WTC11 (cell line): ENCODE measurements at regions not wholly inside any gene's neighbourhood (a gene's known extent, or its start where the extent isn't known, plus 50 kb on each side); places are given as distances from the start of the nearest gene placed in this dataset.

ENCODE experiments used
- ATAC-seq: fragments of 200-7000 bp; cut with Tn5 transposase; 2 replicates; pipeline ENCODE4 v1.10.0; 2021; ENCODE audit warnings: mild to moderate bottlenecking, moderate library complexity
- CTCF ChIA-PET: fragments of 300-600 bp; sonication (Branson Sonifier 250); formaldehyde crosslinking; loops from one replicate; lab custom pipeline; 2021; ENCODE audit warnings: antibody characterized with exemption; lab: Charles Lee
- POLR2A ChIA-PET: fragments of 350-600 bp; sonication (Branson Sonifier 250); formaldehyde crosslinking; loops from one replicate; lab custom pipeline; 2021; ENCODE audit warnings: antibody characterized with exemption; lab: Charles Lee
- DNase-seq: peaks from one replicate; pipeline ENCODE4 v3.0.0; 2021; ENCODE audit warnings: low spot score
- H3K27ac Mint-ChIP-seq: 2 replicates; pipeline ENCODE4 v1.8.0; 2021; ENCODE audit warnings: mixed read lengths
- H3K27me3 Mint-ChIP-seq: 2 replicates; pipeline ENCODE4 v1.8.0; 2021; ENCODE audit warnings: low read depth, mild to moderate bottlenecking, moderate library complexity, mixed read lengths
- H3K36me3 Mint-ChIP-seq: 2 replicates; pipeline ENCODE4 v1.8.0; 2021; ENCODE audit warnings: mixed read lengths
- H3K4me1 Mint-ChIP-seq: 2 replicates; pipeline ENCODE4 v1.8.0; 2022; ENCODE audit warnings: mixed read lengths
- H3K4me3 Mint-ChIP-seq: 2 replicates; pipeline ENCODE4 v1.8.0; 2021; ENCODE audit warnings: mild to moderate bottlenecking, moderate library complexity, mixed read lengths
- H3K9me3 Mint-ChIP-seq: 2 replicates; pipeline ENCODE4 v1.8.0; 2021; ENCODE audit warnings: mixed read lengths
- CREM ChIP-seq: sonication (generic); formaldehyde crosslinking; IDR thresholded peaks from 2 replicates; pipeline ENCODE4 v1.8.1; 2022; ENCODE audit warnings: mild to moderate bottlenecking, missing genetic modification reagents, moderate library complexity
- E2F4 ChIP-seq: sonication (generic); formaldehyde crosslinking; IDR thresholded peaks from 2 replicates; pipeline ENCODE4 v1.8.1; 2022; ENCODE audit warnings: low read depth, mild to moderate bottlenecking, moderate library complexity, missing genetic modification reagents, borderline replicate concordance
- ESRRA ChIP-seq: sonication (generic); formaldehyde crosslinking; IDR thresholded peaks from 2 replicates; pipeline ENCODE4 v1.8.1; 2022; ENCODE audit warnings: mild to moderate bottlenecking, missing genetic modification reagents, borderline replicate concordance
- ETV6 ChIP-seq: sonication (generic); formaldehyde crosslinking; IDR thresholded peaks from 2 replicates; pipeline ENCODE4 v1.8.1; 2022; ENCODE audit warnings: mild to moderate bottlenecking, missing genetic modification reagents
- FOXP1 ChIP-seq: sonication (generic); formaldehyde crosslinking; IDR thresholded peaks from 2 replicates; pipeline ENCODE4 v1.8.0; 2022; ENCODE audit warnings: missing genetic modification reagents, mild to moderate bottlenecking, moderate library complexity, borderline replicate concordance
- GABPB1 ChIP-seq: sonication (generic); formaldehyde crosslinking; IDR thresholded peaks from 2 replicates; pipeline ENCODE4 v1.8.1; 2023; ENCODE audit warnings: mild to moderate bottlenecking, missing genetic modification reagents
- GRHL2 ChIP-seq: fragments of 250-450 bp; sonication (Bioruptor Pico); IDR thresholded peaks from 2 replicates; pipeline ENCODE4 v1.8.0; 2022; ENCODE audit warnings: mild to moderate bottlenecking, moderate library complexity; ENCODE audit not compliant: insufficient replicate concordance, severe bottlenecking
- GTF2I ChIP-seq: fragments of 250-450 bp; sonication (Bioruptor Pico); conservative IDR thresholded peaks from 2 replicates; pipeline ENCODE4 v1.4.0; 2021; ENCODE audit warnings: mild to moderate bottlenecking
- MLX ChIP-seq: sonication (generic); formaldehyde crosslinking; IDR thresholded peaks from 2 replicates; pipeline ENCODE4 v1.8.1; 2023; ENCODE audit warnings: mild to moderate bottlenecking, missing genetic modification reagents, moderate library complexity
- MYBL2 ChIP-seq: sonication (generic); formaldehyde crosslinking; IDR thresholded peaks from 2 replicates; pipeline ENCODE4 v1.8.1; 2023; ENCODE audit warnings: mild to moderate bottlenecking, moderate library complexity, missing genetic modification reagents
- NFE2L1 ChIP-seq: sonication (generic); formaldehyde crosslinking; IDR thresholded peaks from 2 replicates; pipeline ENCODE4 v1.8.1; 2023; ENCODE audit warnings: missing genetic modification reagents
- SMAD3 ChIP-seq: sonication (generic); formaldehyde crosslinking; IDR thresholded peaks from 2 replicates; pipeline ENCODE4 v1.8.0; 2022; ENCODE audit warnings: missing genetic modification reagents, mild to moderate bottlenecking, borderline replicate concordance
- ZMAT4 ChIP-seq: fragments of 250-450 bp; sonication (Bioruptor Pico); IDR thresholded peaks from 2 replicates; pipeline ENCODE4 v1.9.0; 2021; ENCODE audit warnings: mild to moderate bottlenecking
- ZNF138 ChIP-seq: sonication (generic); formaldehyde crosslinking; conservative IDR thresholded peaks from 2 replicates; pipeline ENCODE4 v1.8.1; 2022; ENCODE audit warnings: mild to moderate bottlenecking, moderate library complexity, missing genetic modification reagents
- ZNF219 ChIP-seq: sonication (generic); formaldehyde crosslinking; IDR thresholded peaks from 2 replicates; pipeline ENCODE4 v1.8.0; 2023; ENCODE audit warnings: missing genetic modification reagents, mild to moderate bottlenecking, borderline replicate concordance
- TF ChIP-seq, protein P1 (sequence below): fragments of 200-600 bp; IDR thresholded peaks from 2 replicates; pipeline ENCODE4 v1.8.0; 2022; ENCODE audit warnings: antibody characterized with exemption
- TF ChIP-seq, protein P2 (sequence below): sonication (generic); formaldehyde crosslinking; IDR thresholded peaks from 2 replicates; pipeline ENCODE4 v1.8.1; 2022; ENCODE audit warnings: low read depth, missing genetic modification reagents, borderline replicate concordance
- TF ChIP-seq, protein P3 (sequence below): sonication (generic); formaldehyde crosslinking; IDR thresholded peaks from 2 replicates; pipeline ENCODE4 v1.8.1; 2023; ENCODE audit warnings: mild to moderate bottlenecking, missing genetic modification reagents
- TF ChIP-seq, protein P4 (sequence below): sonication (generic); formaldehyde crosslinking; conservative IDR thresholded peaks from 2 replicates; pipeline ENCODE4 v1.8.1; 2023; ENCODE audit warnings: mild to moderate bottlenecking, low read depth, missing genetic modification reagents, moderate library complexity
- TF ChIP-seq, protein P5 (sequence below): sonication (generic); formaldehyde crosslinking; IDR thresholded peaks from 2 replicates; pipeline ENCODE4 v1.8.0; 2023; ENCODE audit warnings: missing genetic modification reagents, mild to moderate bottlenecking, borderline replicate concordance

DNA sequence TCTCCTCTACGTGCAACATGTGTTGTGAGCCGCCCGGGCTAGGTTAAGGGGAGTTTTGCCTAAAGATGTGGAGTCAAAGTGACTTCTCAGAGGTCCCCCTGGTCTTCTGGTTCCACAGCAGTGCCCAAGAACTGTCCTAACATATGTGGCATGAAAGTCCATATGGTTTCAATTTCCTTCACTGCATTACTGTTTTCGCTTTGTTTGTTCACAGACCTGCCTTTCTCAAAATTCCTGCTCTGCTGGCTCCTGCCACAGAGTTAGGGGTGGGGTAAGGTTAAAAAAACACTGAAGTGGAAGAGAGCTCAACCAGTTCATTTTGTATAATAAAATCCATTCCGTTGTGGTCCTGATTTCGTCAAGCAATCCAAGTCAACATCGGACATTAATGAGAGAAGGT lies 289.4 kb downstream of the DMAC1 start:
- H3K36me3 Mint-ChIP-seq: no peaks in the 10 kb centered on the region
- no peak overlapping the region for H3K4me3 Mint-ChIP-seq
- TF ChIP-seq ZMAT4: no peak
- TF ChIP-seq, protein P1, sequence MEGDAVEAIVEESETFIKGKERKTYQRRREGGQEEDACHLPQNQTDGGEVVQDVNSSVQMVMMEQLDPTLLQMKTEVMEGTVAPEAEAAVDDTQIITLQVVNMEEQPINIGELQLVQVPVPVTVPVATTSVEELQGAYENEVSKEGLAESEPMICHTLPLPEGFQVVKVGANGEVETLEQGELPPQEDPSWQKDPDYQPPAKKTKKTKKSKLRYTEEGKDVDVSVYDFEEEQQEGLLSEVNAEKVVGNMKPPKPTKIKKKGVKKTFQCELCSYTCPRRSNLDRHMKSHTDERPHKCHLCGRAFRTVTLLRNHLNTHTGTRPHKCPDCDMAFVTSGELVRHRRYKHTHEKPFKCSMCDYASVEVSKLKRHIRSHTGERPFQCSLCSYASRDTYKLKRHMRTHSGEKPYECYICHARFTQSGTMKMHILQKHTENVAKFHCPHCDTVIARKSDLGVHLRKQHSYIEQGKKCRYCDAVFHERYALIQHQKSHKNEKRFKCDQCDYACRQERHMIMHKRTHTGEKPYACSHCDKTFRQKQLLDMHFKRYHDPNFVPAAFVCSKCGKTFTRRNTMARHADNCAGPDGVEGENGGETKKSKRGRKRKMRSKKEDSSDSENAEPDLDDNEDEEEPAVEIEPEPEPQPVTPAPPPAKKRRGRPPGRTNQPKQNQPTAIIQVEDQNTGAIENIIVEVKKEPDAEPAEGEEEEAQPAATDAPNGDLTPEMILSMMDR: no peak
- TF ChIP-seq GTF2I (CRISPR knock-in tag): no peak
- no peak for TF ChIP-seq SMAD3
- no peak for TF ChIP-seq CREM (CRISPR knock-in tag)
- TF ChIP-seq MLX (CRISPR knock-in tag): no peak
- TF ChIP-seq FOXP1 (CRISPR knock-in tag): no peak
- no peak for TF ChIP-seq NFE2L1 (CRISPR knock-in tag)
- TF ChIP-seq, protein P2, sequence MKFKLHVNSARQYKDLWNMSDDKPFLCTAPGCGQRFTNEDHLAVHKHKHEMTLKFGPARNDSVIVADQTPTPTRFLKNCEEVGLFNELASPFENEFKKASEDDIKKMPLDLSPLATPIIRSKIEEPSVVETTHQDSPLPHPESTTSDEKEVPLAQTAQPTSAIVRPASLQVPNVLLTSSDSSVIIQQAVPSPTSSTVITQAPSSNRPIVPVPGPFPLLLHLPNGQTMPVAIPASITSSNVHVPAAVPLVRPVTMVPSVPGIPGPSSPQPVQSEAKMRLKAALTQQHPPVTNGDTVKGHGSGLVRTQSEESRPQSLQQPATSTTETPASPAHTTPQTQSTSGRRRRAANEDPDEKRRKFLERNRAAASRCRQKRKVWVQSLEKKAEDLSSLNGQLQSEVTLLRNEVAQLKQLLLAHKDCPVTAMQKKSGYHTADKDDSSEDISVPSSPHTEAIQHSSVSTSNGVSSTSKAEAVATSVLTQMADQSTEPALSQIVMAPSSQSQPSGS: no peak
- TF ChIP-seq, protein P3, sequence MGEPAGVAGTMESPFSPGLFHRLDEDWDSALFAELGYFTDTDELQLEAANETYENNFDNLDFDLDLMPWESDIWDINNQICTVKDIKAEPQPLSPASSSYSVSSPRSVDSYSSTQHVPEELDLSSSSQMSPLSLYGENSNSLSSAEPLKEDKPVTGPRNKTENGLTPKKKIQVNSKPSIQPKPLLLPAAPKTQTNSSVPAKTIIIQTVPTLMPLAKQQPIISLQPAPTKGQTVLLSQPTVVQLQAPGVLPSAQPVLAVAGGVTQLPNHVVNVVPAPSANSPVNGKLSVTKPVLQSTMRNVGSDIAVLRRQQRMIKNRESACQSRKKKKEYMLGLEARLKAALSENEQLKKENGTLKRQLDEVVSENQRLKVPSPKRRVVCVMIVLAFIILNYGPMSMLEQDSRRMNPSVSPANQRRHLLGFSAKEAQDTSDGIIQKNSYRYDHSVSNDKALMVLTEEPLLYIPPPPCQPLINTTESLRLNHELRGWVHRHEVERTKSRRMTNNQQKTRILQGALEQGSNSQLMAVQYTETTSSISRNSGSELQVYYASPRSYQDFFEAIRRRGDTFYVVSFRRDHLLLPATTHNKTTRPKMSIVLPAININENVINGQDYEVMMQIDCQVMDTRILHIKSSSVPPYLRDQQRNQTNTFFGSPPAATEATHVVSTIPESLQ (CRISPR knock-in tag): no peak
- no peak for TF ChIP-seq ESRRA
- TF ChIP-seq ZNF219: no peak
- TF ChIP-seq, protein P4, sequence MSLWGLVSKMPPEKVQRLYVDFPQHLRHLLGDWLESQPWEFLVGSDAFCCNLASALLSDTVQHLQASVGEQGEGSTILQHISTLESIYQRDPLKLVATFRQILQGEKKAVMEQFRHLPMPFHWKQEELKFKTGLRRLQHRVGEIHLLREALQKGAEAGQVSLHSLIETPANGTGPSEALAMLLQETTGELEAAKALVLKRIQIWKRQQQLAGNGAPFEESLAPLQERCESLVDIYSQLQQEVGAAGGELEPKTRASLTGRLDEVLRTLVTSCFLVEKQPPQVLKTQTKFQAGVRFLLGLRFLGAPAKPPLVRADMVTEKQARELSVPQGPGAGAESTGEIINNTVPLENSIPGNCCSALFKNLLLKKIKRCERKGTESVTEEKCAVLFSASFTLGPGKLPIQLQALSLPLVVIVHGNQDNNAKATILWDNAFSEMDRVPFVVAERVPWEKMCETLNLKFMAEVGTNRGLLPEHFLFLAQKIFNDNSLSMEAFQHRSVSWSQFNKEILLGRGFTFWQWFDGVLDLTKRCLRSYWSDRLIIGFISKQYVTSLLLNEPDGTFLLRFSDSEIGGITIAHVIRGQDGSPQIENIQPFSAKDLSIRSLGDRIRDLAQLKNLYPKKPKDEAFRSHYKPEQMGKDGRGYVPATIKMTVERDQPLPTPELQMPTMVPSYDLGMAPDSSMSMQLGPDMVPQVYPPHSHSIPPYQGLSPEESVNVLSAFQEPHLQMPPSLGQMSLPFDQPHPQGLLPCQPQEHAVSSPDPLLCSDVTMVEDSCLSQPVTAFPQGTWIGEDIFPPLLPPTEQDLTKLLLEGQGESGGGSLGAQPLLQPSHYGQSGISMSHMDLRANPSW (CRISPR knock-in tag): no peak
- no peak for TF ChIP-seq MYBL2 (CRISPR knock-in tag)
- TF ChIP-seq, protein P5, sequence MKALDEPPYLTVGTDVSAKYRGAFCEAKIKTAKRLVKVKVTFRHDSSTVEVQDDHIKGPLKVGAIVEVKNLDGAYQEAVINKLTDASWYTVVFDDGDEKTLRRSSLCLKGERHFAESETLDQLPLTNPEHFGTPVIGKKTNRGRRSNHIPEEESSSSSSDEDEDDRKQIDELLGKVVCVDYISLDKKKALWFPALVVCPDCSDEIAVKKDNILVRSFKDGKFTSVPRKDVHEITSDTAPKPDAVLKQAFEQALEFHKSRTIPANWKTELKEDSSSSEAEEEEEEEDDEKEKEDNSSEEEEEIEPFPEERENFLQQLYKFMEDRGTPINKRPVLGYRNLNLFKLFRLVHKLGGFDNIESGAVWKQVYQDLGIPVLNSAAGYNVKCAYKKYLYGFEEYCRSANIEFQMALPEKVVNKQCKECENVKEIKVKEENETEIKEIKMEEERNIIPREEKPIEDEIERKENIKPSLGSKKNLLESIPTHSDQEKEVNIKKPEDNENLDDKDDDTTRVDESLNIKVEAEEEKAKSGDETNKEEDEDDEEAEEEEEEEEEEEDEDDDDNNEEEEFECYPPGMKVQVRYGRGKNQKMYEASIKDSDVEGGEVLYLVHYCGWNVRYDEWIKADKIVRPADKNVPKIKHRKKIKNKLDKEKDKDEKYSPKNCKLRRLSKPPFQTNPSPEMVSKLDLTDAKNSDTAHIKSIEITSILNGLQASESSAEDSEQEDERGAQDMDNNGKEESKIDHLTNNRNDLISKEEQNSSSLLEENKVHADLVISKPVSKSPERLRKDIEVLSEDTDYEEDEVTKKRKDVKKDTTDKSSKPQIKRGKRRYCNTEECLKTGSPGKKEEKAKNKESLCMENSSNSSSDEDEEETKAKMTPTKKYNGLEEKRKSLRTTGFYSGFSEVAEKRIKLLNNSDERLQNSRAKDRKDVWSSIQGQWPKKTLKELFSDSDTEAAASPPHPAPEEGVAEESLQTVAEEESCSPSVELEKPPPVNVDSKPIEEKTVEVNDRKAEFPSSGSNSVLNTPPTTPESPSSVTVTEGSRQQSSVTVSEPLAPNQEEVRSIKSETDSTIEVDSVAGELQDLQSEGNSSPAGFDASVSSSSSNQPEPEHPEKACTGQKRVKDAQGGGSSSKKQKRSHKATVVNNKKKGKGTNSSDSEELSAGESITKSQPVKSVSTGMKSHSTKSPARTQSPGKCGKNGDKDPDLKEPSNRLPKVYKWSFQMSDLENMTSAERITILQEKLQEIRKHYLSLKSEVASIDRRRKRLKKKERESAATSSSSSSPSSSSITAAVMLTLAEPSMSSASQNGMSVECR (CRISPR knock-in tag): no peak
- TF ChIP-seq ETV6: no peak
- TF ChIP-seq E2F4 (CRISPR knock-in tag): no peak
- no peak for TF ChIP-seq GRHL2 (CRISPR knock-in tag)
- TF ChIP-seq GABPB1 (CRISPR knock-in tag): no peak
- no peak for TF ChIP-seq ZNF138 (CRISPR knock-in tag)
- POLR2A ChIA-PET: no interaction called here
- no peaks in the 10 kb centered on the region for H3K27me3 Mint-ChIP-seq
- no peaks in the 10 kb centered on the region for H3K4me1 Mint-ChIP-seq
- H3K27ac Mint-ChIP-seq: no peak overlapping the region
- no peak for DNase-seq
- ATAC-seq: no peak
- CTCF ChIA-PET: no interaction called here
- no peaks in the 10 kb centered on the region for H3K9me3 Mint-ChIP-seq
